Kidney glomerular epithelial cell (primary cell): ENCODE measurements at regions not wholly inside any gene's neighbourhood (a gene's known extent, or its start where the extent isn't known, plus 50 kb on each side); places are given as distances from the start of the nearest gene placed in this dataset.

Experiments used
- DNase-seq: peaks from one replicate; lab custom pipeline; 2025; lab: John Stamatoyannopoulos, UW

DNA sequence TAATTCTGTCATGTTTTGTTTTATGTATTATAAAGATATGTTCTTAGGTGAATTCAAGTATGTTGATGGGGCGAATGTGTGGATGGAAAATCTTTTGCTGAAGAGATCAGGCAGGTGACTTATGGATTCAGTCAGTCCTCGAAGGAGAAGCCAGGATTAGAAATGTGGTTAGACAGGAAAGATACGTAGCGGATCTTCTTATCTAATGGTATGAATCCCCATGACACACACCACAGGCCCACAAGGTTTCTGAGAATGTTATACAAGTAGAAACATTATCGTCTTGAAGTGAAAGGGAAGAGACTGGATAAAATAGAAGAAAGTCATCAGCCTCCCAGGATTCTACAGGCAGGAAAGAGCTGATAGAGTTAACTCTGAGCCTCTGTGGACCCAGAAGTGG lies 69.0 kb upstream of the RFXAP start:
- DNase-seq, result no peak

- no peak for DNase-seq
These were observed 68.6 kb upstream of the RFXAP start for GRCh38 chr13:36750461-36750860.

- DNase-seq, result no peak
These were observed 68.1 kb upstream of the RFXAP start for GRCh38 chr13:36750946-36751345.

DNA sequence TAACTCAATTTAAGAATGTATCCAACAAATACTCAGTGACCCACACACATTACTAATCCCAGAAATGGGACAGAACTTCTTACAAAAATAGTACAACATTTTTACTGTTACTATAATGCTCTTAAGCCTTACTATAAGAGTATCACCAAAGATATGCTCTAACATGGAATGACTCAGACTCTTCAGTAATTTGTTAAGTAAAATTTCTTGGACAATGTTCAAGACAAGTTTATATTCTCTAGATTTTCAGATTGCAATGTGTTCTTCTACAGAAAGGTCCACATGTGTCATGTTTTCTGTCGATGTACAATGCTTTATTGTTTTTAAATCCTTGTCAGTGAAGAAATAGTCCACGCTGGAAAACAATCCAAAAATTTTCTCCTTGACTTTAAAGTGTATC lies 66.3 kb upstream of the RFXAP start:
- DNase-seq, result no peak

GRCh38 chr13:36753176-36753575 lies 65.8 kb upstream of the RFXAP start:
- no peak for DNase-seq

- DNase-seq, result no peak
These were observed 60.7 kb upstream of the RFXAP start for GRCh38 chr13:36758345-36758744.

- no peak for DNase-seq
These were observed 55.8 kb upstream of the RFXAP start for GRCh38 chr13:36763126-36763722.

DNA sequence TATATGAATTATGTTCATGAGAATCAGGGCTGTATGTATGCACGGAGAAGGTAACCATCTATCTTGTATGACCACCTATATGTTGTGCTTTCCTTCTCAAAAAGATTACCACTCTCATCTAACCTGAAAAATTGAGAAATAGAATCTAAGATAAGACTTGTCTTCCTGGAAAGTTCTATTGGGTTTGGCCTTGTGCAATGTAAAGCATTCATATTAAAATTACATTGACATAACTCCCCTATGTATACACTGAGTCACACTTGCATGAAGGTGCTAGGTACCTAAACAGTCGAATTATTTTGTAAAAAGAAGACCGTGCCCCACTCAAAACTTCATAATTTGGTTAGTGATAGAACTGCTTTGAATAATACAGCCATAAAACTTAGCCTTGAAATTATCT lies 54.5 kb upstream of the RFXAP start:
- no peak for DNase-seq

DNA sequence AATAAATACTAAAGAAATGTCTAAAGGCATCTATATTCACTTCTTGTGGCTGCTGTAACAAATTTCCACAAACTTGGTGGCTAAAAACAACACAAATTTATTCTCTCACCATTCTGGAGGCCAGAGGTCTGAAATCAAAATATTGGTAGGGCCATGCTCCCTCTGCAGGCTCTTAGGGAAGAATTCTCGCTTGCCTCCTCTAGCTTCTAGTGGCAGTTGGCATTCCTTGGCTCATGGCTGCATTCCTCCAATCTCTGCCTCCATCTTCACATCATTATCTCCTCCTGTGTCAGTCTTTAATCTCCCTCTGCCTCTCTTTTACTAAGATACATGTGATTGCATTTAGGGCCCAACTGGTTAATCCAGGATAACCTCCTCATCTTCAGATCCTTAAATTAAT lies 54.1 kb upstream of the RFXAP start:
- DNase-seq, result no peak

DNA sequence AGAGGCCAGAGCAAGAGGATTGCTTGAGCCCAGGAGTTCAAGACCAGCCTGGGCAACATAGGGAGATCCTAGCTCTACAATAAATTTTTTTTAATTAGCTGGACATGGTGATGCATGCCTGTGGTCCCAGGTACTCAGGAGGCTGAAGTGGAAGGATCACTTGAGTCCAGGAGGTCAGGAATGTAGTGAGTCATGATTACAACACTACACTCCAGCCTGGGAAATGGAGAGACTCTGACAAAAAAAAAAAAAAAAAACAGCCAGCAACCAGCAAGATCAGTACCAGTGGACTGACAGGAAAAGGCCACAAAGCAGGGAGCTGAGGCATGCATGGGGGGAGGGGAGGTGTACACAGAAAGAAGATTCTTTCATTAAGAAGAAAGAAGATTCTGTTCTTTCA lies 52.7 kb upstream of the RFXAP start:
- DNase-seq, result peak; percentile 9

DNA sequence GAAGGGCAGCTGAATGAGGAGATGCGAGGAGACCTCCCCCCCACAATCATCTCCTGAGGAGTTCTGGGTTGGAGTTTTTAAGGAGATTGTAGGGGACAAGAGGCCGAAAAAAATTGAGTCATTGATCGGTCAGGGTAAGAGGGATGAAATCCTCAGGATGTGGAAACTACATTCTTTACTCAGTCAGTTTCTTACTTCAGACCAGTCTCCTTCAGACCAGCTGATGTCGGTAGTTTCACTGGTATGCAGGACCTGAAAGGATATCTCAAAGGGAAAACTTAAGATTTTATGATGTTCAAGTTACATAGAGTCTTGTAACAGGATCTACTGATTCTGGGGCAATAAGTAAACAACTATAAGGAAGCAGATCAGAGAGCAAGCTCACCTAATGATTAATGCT lies 51.7 kb upstream of the RFXAP start:
- no peak for DNase-seq

- DNase-seq, result no peak
These were observed 49.9 kb upstream of the RFXAP start for GRCh38 chr13:36769126-36769525.
